KMS-11 (cell line): ENCODE measurements at regions not wholly inside any gene's neighbourhood (a gene's known extent, or its start where the extent isn't known, plus 50 kb on each side); places are given as distances from the start of the nearest gene placed in this dataset.
"Not testable (repeated sequence)": the region's sequence is repeated elsewhere in the genome, so short reads cannot be mapped to it uniquely, and the experiment has no call there.

ENCODE experiments used
- H2AFZ ChIP-seq: fragments of 200-600 bp; sonication (generic); 2 replicates; pipeline ENCODE4 v1.6.1; 2016; ENCODE audit warnings: antibody characterized with exemption, mixed run types, low read depth
- H3K27ac ChIP-seq: fragments of 200-600 bp; sonication (generic); 2 replicates; pipeline ENCODE4 v1.6.1; 2016; ENCODE audit warnings: mild to moderate bottlenecking, mixed run types
- H3K27me3 ChIP-seq: fragments of 200-600 bp; sonication (generic); 2 replicates; pipeline ENCODE4 v1.6.1; 2017; ENCODE audit warnings: mild to moderate bottlenecking, low read depth, mixed run types, moderate library complexity; ENCODE audit not compliant: insufficient read depth
- H3K36me3 ChIP-seq: fragments of 200-600 bp; sonication (generic); 2 replicates; pipeline ENCODE4 v1.6.1; 2017; ENCODE audit warnings: mild to moderate bottlenecking, mixed run types; ENCODE audit not compliant: insufficient read depth
- H3K4me1 ChIP-seq: fragments of 200-600 bp; sonication (generic); 2 replicates; pipeline ENCODE4 v1.6.1; 2016; ENCODE audit warnings: mild to moderate bottlenecking, low read depth, mixed run types; ENCODE audit not compliant: poor library complexity, severe bottlenecking
- H3K4me2 ChIP-seq: fragments of 200-600 bp; sonication (generic); 2 replicates; pipeline ENCODE4 v1.7.0; 2016; ENCODE audit warnings: mild to moderate bottlenecking, mixed run types
- H3K4me3 ChIP-seq: fragments of 200-600 bp; sonication (generic); IDR thresholded peaks from 2 replicates; pipeline ENCODE4 v1.6.1; 2017; ENCODE audit warnings: low read depth, low read length, mixed read lengths; ENCODE audit not compliant: insufficient read depth
- H3K79me2 ChIP-seq: fragments of 200-600 bp; sonication (generic); 2 replicates; pipeline ENCODE4 v1.6.1; 2016; ENCODE audit warnings: low read depth, mixed run types; ENCODE audit not compliant: insufficient read depth
- H3K9ac ChIP-seq: fragments of 200-600 bp; sonication (generic); 2 replicates; pipeline ENCODE4 v1.6.1; 2016; ENCODE audit warnings: mild to moderate bottlenecking, mixed run types
- H4K20me1 ChIP-seq: fragments of 200-600 bp; sonication (generic); 2 replicates; pipeline ENCODE4 v1.6.1; 2016; ENCODE audit warnings: mild to moderate bottlenecking, mixed run types; ENCODE audit not compliant: insufficient read depth
- CTCF ChIP-seq: fragments of 200-600 bp; sonication (generic); conservative IDR thresholded peaks from 2 replicates; pipeline ENCODE4 v1.6.1; 2017; ENCODE audit warnings: low read depth, mild to moderate bottlenecking, antibody characterized with exemption, low read length, moderate library complexity, mixed read lengths

- Histone ChIP-seq H3K9ac (no peak overlapping the region), H3K4me3 (no peak overlapping the region), H3K79me2 (no peaks in the 10 kb centered on the region), H2AFZ (no peak overlapping the region), H3K27me3 (no peaks in the 10 kb centered on the region), H3K4me2 (peak overlapping the region; percentile 9; the same call in 1 of the 2 replicates), H3K4me1 (peaks cover 17% of the 10 kb centered on the region), H3K36me3 (no peaks in the 10 kb centered on the region), H3K27ac (no peak overlapping the region), H4K20me1 (no peaks in the 10 kb centered on the region)
- no peak for TF ChIP-seq CTCF
Measured at GRCh38 chrX:42832764-42833549, 55.0 kb upstream of the PPP1R2C start.

DNA sequence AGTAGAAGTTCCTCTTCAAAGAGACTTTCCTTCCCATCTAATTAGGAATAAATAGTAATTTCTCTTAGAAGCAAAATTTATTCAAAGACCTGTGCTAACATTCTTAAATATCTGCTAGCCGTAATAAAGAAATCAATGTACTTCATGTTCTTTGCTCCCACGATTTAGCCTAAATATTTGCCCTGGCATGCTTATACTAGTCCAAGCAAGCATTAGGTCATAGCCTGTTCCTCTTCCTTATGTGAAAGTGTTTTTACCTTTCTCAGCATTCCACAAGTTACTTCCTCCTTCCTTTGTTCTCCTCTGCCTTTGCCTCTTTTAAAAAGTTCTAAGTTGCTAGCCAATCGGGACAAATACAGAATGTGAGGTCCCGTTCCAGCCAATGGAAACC lies 55.6 kb upstream of the PPP1R2C start:
- not testable (repeated sequence) for H3K27me3 ChIP-seq, H4K20me1 ChIP-seq

DNA sequence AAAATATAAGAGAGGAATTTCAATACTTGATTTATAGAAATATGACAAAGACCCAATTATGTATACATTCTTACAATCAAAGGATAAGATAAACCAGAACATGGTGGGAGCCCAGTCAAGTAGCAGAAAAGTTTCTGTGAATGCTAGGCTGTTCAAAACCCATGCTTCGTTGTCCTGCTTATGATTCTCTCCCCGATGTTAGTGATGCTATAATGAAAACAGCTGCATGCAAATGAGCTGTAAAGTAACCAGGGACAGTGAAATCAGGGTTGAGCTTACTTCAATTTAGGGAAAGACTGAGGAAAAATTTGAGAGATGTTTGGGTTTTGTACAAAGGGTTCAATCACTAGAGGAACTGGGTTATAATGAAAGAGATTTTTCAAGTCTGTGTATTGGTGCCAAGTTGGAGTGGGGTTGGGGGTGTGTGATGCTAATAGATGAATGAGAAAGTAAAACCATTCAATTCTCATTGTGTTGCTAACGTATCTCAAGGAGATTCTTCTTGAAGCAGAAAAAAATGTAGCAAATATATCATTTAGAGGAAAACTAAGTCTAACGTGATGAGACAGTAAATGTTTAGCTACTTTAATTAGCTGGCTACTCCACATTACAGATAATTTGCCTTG lies 59.3 kb upstream of the PPP1R2C start:
- Histone ChIP-seq H4K20me1 (no peaks in the 10 kb centered on the region), H2AFZ (no peak overlapping the region), H3K27me3 (no peaks in the 10 kb centered on the region), H3K36me3 (no peaks in the 10 kb centered on the region), H3K4me3 (no peak overlapping the region), H3K27ac (no peak overlapping the region), H3K4me2 (peak overlapping the region; percentile 21; the same call in 1 of the 2 replicates), H3K4me1 (peaks cover 20% of the 10 kb centered on the region), H3K79me2 (no peaks in the 10 kb centered on the region), H3K9ac (no peak overlapping the region)
- TF ChIP-seq CTCF: no peak

More for the DNA sequence above, 55.6 kb upstream of the PPP1R2C start:
- not testable (repeated sequence) for H3K4me2 ChIP-seq, H3K27ac ChIP-seq, H3K9ac ChIP-seq, H3K79me2 ChIP-seq, H2AFZ ChIP-seq, H3K36me3 ChIP-seq, H3K4me3 ChIP-seq
- H3K4me1 ChIP-seq: peaks cover 20% of the 10 kb centered on the region

- H3K9ac ChIP-seq: no peak overlapping the region
- no peak overlapping the region for H2AFZ ChIP-seq
- H3K4me3 ChIP-seq: no peak overlapping the region
- H3K4me2 ChIP-seq: peak overlapping the region; percentile 21; the same call in 1 of the 2 replicates
- H3K4me1 ChIP-seq: peaks cover 20% of the 10 kb centered on the region
- H3K27ac ChIP-seq: no peak overlapping the region
- H4K20me1 ChIP-seq: no peaks in the 10 kb centered on the region
- TF ChIP-seq CTCF: no peak
- H3K27me3 ChIP-seq: no peaks in the 10 kb centered on the region
- no peaks in the 10 kb centered on the region for H3K36me3 ChIP-seq
- no peaks in the 10 kb centered on the region for H3K79me2 ChIP-seq
Measured at GRCh38 chrX:42837747-42838146, 59.8 kb upstream of the PPP1R2C start.

DNA sequence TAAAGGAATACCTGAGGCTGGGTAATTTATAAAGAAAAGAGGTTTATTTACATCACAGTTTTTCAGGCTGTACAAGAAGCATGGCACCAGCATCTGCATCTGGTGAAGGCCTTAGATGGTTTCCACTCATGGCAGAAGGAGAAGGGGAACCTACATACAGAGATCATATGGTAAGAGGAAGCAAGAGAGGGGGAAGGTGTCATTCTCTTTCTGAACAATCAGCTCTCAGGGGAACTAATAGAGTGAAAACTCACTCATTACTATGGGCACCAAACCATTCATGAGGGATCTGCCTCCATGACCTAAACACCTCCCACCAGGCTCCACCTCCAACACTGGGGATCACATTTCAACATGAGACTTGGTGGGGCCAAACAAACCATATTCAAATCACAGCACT lies 61.7 kb upstream of the PPP1R2C start:
- H3K79me2 ChIP-seq: no peaks in the 10 kb centered on the region
- no peak for TF ChIP-seq CTCF
- H3K4me2 ChIP-seq: no peak overlapping the region
- no peaks in the 10 kb centered on the region for H3K36me3 ChIP-seq
- H3K27me3 ChIP-seq: no peaks in the 10 kb centered on the region
- no peak overlapping the region for H3K9ac ChIP-seq
- H4K20me1 ChIP-seq: no peaks in the 10 kb centered on the region
- no peak overlapping the region for H3K27ac ChIP-seq
- H2AFZ ChIP-seq: no peak overlapping the region
- no peak overlapping the region for H3K4me3 ChIP-seq
- H3K4me1 ChIP-seq: peaks cover 12% of the 10 kb centered on the region
